IPS DF 6.9 (cell line): ENCODE measurements at regions not wholly inside any gene's neighbourhood (a gene's known extent, or its start where the extent isn't known, plus 50 kb on each side); places are given as distances from the start of the nearest gene placed in this dataset.

Experiments
- DNase-seq: peaks from one replicate; pipeline ENCODE4 v3.0.0-alpha.2; 2013; ENCODE audit warnings: low read depth, low spot score
- H3K27ac ChIP-seq: one replicate; pipeline ENCODE4 v1.5.1; 2013; ENCODE audit warnings: low read length, control low read depth
- H3K27me3 ChIP-seq: 2 replicates; pipeline ENCODE4 v1.6.1; 2013; ENCODE audit warnings: mild to moderate bottlenecking, low read length; ENCODE audit not compliant: control insufficient read depth, insufficient read depth
- H3K36me3 ChIP-seq: 2 replicates; pipeline ENCODE4 v1.6.1; 2013; ENCODE audit warnings: low read length; ENCODE audit not compliant: control insufficient read depth, insufficient read depth
- H3K4me1 ChIP-seq: 2 replicates; pipeline ENCODE4 v1.6.1; 2013; ENCODE audit warnings: low read length; ENCODE audit not compliant: control insufficient read depth, insufficient read depth
- H3K4me3 ChIP-seq: 2 replicates; pipeline ENCODE4 v1.5.1; 2013; ENCODE audit warnings: mild to moderate bottlenecking, low read length
- H3K9me3 ChIP-seq: 2 replicates; pipeline ENCODE4 v1.6.1; 2013; ENCODE audit warnings: low read length, inconsistent platforms; ENCODE audit not compliant: control insufficient read depth, insufficient read depth
- WGBS: extraction: QIAGEN DNeasy Blood & Tissue Kit; methylation state at CpG from one replicate; pipeline ENCODE4 v1.1.7; 2013; ENCODE audit warnings: mixed read lengths, missing lambda C conversion rate; ENCODE audit not compliant: insufficient read length, insufficient coverage; 5-methylcytosine and 5-hydroxymethylcytosine counted together

DNA sequence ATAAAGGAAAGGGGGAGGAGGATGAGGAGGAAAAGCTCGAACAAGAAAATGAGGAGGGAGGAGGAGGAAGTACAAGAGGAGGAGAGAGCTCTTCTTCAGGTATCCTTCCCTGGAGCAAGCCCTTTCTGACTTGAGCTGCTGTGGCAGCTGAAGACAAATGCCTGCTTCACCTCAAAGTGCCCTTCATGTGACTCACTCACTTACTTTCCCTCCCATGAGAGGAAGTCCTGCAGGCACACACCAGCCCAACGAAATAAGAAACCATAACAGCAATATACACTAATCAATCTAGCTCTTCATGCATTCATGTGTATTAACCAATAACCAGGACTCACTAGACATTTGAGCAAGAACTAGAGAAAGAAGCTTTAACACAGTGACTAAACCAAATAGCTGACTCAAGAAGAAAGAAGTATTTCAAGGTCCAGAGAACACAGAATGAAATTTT is 251.9 kb downstream of the IGSF11 start:
- Histone ChIP-seq H3K9me3 (no peaks in the 10 kb centered on the region), H3K27me3 (no peaks in the 10 kb centered on the region), H3K36me3 (no peaks in the 10 kb centered on the region), H3K4me3 (no peak overlapping the region), H3K4me1 (no peaks in the 10 kb centered on the region), H3K27ac (no peak overlapping the region)
- no CpG with 5 or more reads among the region's 2 CpGs for WGBS
- DNase-seq: no peak

GRCh38 chr3:118785415-118785814 is 249.2 kb downstream of the IGSF11 start:
- Histone ChIP-seq H3K36me3 (no peaks in the 10 kb centered on the region), H3K27me3 (no peaks in the 10 kb centered on the region), H3K4me3 (no peak overlapping the region), H3K27ac (no peak overlapping the region), H3K9me3 (no peaks in the 10 kb centered on the region), H3K4me1 (no peaks in the 10 kb centered on the region)
- DNase-seq: no peak

DNA sequence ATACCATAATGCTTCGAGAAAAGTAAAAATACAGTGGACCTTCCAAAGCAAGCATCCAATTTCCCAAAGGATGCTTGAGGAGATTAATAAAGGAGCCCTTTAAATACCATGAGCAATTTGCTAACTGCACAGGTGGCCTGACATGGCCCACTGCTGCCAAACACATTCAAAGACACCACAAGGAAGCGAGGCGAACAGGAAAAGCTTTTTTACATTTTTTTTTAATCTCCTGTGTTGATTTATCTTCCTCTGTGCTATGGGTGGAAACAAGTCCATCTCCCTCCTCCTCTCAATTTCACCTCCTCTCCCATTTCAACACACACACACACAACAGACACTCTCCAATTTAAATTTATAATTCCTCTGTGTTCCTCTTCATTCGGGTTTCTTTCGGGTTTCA is 243.4 kb downstream of the IGSF11 start:
- Histone ChIP-seq H3K4me3 (no peak overlapping the region), H3K36me3 (no peaks in the 10 kb centered on the region), H3K27ac (no peak overlapping the region), H3K4me1 (no peaks in the 10 kb centered on the region), H3K9me3 (no peaks in the 10 kb centered on the region), H3K27me3 (no peaks in the 10 kb centered on the region)
- no peak for DNase-seq
- WGBS: 100% methylated on average over 1 of the region's 5 CpGs

GRCh38 chr3:118792191-118792590 is 242.5 kb downstream of the IGSF11 start:
- H3K4me3 ChIP-seq: no peak overlapping the region
- DNase-seq: no peak
- H3K9me3 ChIP-seq: no peaks in the 10 kb centered on the region
- H3K36me3 ChIP-seq: no peaks in the 10 kb centered on the region
- no peaks in the 10 kb centered on the region for H3K27me3 ChIP-seq
- WGBS: no CpG with 5 or more reads among the region's 4 CpGs
- H3K27ac ChIP-seq: no peak overlapping the region
- no peaks in the 10 kb centered on the region for H3K4me1 ChIP-seq

DNA sequence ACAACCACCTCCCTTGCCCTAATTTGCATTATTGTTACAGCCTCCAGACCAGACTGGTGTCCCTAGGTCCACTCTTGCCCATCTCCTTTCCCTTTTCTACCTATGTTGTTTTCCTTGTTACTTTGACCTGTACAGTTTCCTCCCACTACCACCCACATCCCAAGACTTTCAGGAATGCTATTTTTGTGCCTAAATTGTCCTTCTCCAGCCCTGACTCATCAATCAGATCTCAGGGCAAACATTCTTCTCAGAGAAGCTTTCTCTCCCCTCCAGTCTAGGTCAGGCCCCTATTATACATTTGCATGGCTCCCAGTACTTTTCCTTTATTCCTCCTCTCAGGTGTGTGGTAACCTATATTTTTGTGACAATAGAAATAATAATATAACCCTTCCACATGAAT is 241.5 kb downstream of the IGSF11 start:
- Histone ChIP-seq H3K27me3 (no peaks in the 10 kb centered on the region), H3K4me1 (no peaks in the 10 kb centered on the region), H3K27ac (no peak overlapping the region), H3K4me3 (no peak overlapping the region), H3K9me3 (no peaks in the 10 kb centered on the region), H3K36me3 (no peaks in the 10 kb centered on the region)
- DNase-seq: no peak

- Histone ChIP-seq H3K9me3 (no peaks in the 10 kb centered on the region), H3K4me3 (no peak overlapping the region), H3K27me3 (no peaks in the 10 kb centered on the region), H3K27ac (no peak overlapping the region), H3K4me1 (no peaks in the 10 kb centered on the region), H3K36me3 (no peaks in the 10 kb centered on the region)
- no peak for DNase-seq
- WGBS: no CpG with 5 or more reads among the region's 3 CpGs
These were observed 235.3 kb downstream of the IGSF11 start for GRCh38 chr3:118799303-118799702.

DNA sequence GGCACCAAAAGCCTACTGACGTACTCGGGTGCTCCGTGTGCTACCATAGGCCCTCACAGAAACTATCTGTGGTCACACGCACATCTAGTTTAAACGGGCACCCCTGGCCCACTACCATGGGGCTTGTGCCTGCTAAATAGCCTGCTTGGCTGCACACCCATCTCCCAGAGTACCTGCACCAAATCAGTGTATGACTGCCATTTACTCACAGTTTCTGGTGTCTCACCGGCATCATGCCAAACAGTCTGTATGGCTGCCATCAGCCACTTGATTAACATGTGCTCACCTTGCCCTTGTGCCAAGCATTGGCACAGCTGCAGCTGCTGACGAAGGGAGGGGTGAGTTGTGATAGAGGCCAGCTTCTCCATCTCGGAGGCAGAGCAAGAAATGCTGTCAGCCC is 232.7 kb downstream of the IGSF11 start:
- Histone ChIP-seq H3K27ac (no peak overlapping the region), H3K4me3 (no peak overlapping the region), H3K36me3 (no peaks in the 10 kb centered on the region), H3K27me3 (no peaks in the 10 kb centered on the region), H3K4me1 (no peaks in the 10 kb centered on the region), H3K9me3 (no peaks in the 10 kb centered on the region)
- WGBS: no CpG with 5 or more reads among the region's 8 CpGs
- no peak for DNase-seq

- no peak for DNase-seq
- no peaks in the 10 kb centered on the region for H3K9me3 ChIP-seq
- no CpG with 5 or more reads among the region's 13 CpGs for WGBS
- no peak overlapping the region for H3K4me3 ChIP-seq
- no peaks in the 10 kb centered on the region for H3K4me1 ChIP-seq
- no peak overlapping the region for H3K27ac ChIP-seq
- H3K36me3 ChIP-seq: no peaks in the 10 kb centered on the region
- no peaks in the 10 kb centered on the region for H3K27me3 ChIP-seq
These were observed 232.1 kb downstream of the IGSF11 start for GRCh38 chr3:118802325-118803095.

- DNase-seq: no peak
- Histone ChIP-seq H3K9me3 (no peaks in the 10 kb centered on the region), H3K4me3 (no peak overlapping the region), H3K4me1 (no peaks in the 10 kb centered on the region), H3K36me3 (no peaks in the 10 kb centered on the region), H3K27ac (no peak overlapping the region), H3K27me3 (no peaks in the 10 kb centered on the region)
- no CpG with 5 or more reads among the region's 3 CpGs for WGBS
These were observed 231.6 kb downstream of the IGSF11 start for GRCh38 chr3:118803096-118803476.

GRCh38 chr3:118805007-118805406 is 229.6 kb downstream of the IGSF11 start:
- H3K4me3 ChIP-seq: no peak overlapping the region
- no CpG with 5 or more reads among the region's 2 CpGs for WGBS
- no peak for DNase-seq

GRCh38 chr3:118806423-118806822 is 228.2 kb downstream of the IGSF11 start:
- H3K9me3 ChIP-seq: no peaks in the 10 kb centered on the region
- no CpG with 5 or more reads among the region's 5 CpGs for WGBS
- no peaks in the 10 kb centered on the region for H3K27me3 ChIP-seq
- H3K4me3 ChIP-seq: no peak overlapping the region
- no peak for DNase-seq
- H3K36me3 ChIP-seq: no peaks in the 10 kb centered on the region
- no peaks in the 10 kb centered on the region for H3K4me1 ChIP-seq
- H3K27ac ChIP-seq: no peak overlapping the region

More at GRCh38 chr3:118805007-118805406, 229.6 kb downstream of the IGSF11 start:
- H3K4me1 ChIP-seq: no peaks in the 10 kb centered on the region
- no peak overlapping the region for H3K27ac ChIP-seq
- no peaks in the 10 kb centered on the region for H3K27me3 ChIP-seq
- H3K9me3 ChIP-seq: no peaks in the 10 kb centered on the region
- no peaks in the 10 kb centered on the region for H3K36me3 ChIP-seq
